A549 (cell line): ENCODE measurements at regions not wholly inside any gene's neighbourhood (a gene's known extent, or its start where the extent isn't known, plus 50 kb on each side); places are given as distances from the start of the nearest gene placed in this dataset.

ENCODE experiments used
- ATAC-seq, 2 experiments: fragments of 200-7000 bp in 1 of 2; fragments of >200 bp in 1 of 2; cut with Nextera tagmentation in 1 of 2; cut with Tn5 transposase in 1 of 2; 3 replicates each; pipeline versions ENCODE4 v1.8.0 to v1.9.1; 2018 to 2020; ENCODE audit warnings: mild to moderate bottlenecking in 1 of 2, moderate library complexity in 1 of 2
- CTCF ChIA-PET: fragments of 300-600 bp; sonication (Branson Sonifier 250); formaldehyde crosslinking; extraction: SDS; loops from one replicate; lab custom pipeline; 2021; ENCODE audit warnings: antibody characterized with exemption, inconsistent platforms; lab: Yijun Ruan, JAX
- POLR2A ChIA-PET: fragments of 350-600 bp; formaldehyde crosslinking; extraction: SDS; loops from one replicate; lab custom pipeline; 2021; ENCODE audit warnings: antibody characterized with exemption, inconsistent platforms; lab: Yijun Ruan, JAX
- DNase-seq, 2 experiments: peaks; one replicate each; pipeline versions ENCODE4 v3.0.0 to v3.0.0-alpha.2; 2011 to 2016; ENCODE audit warnings: low read depth in 1 of 2, low spot score in 1 of 2
- FAIRE-seq: peaks from 2 replicates; lab custom pipeline; 2011; peaks lifted over from hg19 to GRCh38; lab: Jason Lieb, UNC
- H3K27ac ChIP-seq, 2 experiments: fragments of >200 bp; sonication (Bioruptor Twin); formaldehyde crosslinking; 3 replicates each; pipeline ENCODE4 v1.5.1; 2016 to 2017
- H3K4me1 ChIP-seq: fragments of >200 bp; sonication (Bioruptor Twin); formaldehyde crosslinking; 3 replicates; pipeline ENCODE4 v1.6.1; 2016
- H3K4me2 ChIP-seq: fragments of >200 bp; sonication (Bioruptor Twin); formaldehyde crosslinking; 3 replicates; pipeline ENCODE4 v1.6.1; 2016
- H3K4me3 ChIP-seq: fragments of >200 bp; sonication (Bioruptor Twin); formaldehyde crosslinking; 3 replicates; pipeline ENCODE4 v1.5.1; 2016
- H3K9me3 ChIP-seq: fragments of >200 bp; sonication (Bioruptor Twin); formaldehyde crosslinking; 3 replicates; pipeline ENCODE4 v1.6.1; 2016
- ATOH8 ChIP-seq: fragments of 250-450 bp; sonication (Bioruptor Pico); IDR thresholded peaks from 2 replicates; pipeline ENCODE4 v1.5.0; 2020; ENCODE audit warnings: low read depth, mild to moderate bottlenecking, moderate library complexity
- BHLHE40 ChIP-seq: IDR thresholded peaks from 2 replicates; pipeline ENCODE4 v1.6.1; 2012; ENCODE audit warnings: low read depth, low read length, inconsistent platforms
- CHD2 ChIP-seq: fragments of 150-350 bp; IDR thresholded peaks from 2 replicates; pipeline ENCODE4 v1.6.1; 2014; ENCODE audit warnings: low read length; ENCODE audit not compliant: partially characterized antibody
- CHD4 ChIP-seq: fragments of 200-600 bp; sonication (generic); IDR thresholded peaks from 2 replicates; pipeline ENCODE4 v1.6.1; 2016; ENCODE audit warnings: antibody characterized with exemption, mild to moderate bottlenecking, borderline replicate concordance
- EHF ChIP-seq: fragments of 250-450 bp; sonication (Bioruptor Pico); IDR thresholded peaks from 2 replicates; pipeline ENCODE4 v1.5.0; 2020; ENCODE audit warnings: mild to moderate bottlenecking
- ESRRA ChIP-seq: fragments of 150-350 bp; IDR thresholded peaks from 2 replicates; pipeline ENCODE4 v1.6.1; 2014; ENCODE audit warnings: mild to moderate bottlenecking, low read length, borderline replicate concordance
- FOSB ChIP-seq: fragments of 250-450 bp; sonication (Bioruptor Pico); IDR thresholded peaks from 2 replicates; pipeline ENCODE4 v1.5.0; 2020; ENCODE audit warnings: mild to moderate bottlenecking, moderate library complexity
- FOXS1 ChIP-seq: fragments of 250-450 bp; sonication (Bioruptor Pico); IDR thresholded peaks from 2 replicates; pipeline ENCODE4 v1.5.0; 2020; ENCODE audit warnings: mild to moderate bottlenecking, moderate library complexity
- GATA3 ChIP-seq: IDR thresholded peaks from 2 replicates; pipeline ENCODE4 v1.6.1; 2012; ENCODE audit warnings: borderline replicate concordance
- HDAC2 ChIP-seq: fragments of 200-600 bp; sonication (generic); IDR thresholded peaks from 2 replicates; pipeline ENCODE4 v1.6.1; 2016
- HEYL ChIP-seq: fragments of 250-450 bp; sonication (Bioruptor Pico); IDR thresholded peaks from 2 replicates; pipeline ENCODE4 v1.8.0; 2021; ENCODE audit warnings: mild to moderate bottlenecking, moderate library complexity
- HOXB13 ChIP-seq: fragments of 250-450 bp; sonication (Bioruptor Pico); IDR thresholded peaks from 2 replicates; pipeline ENCODE4 v1.5.0; 2020; ENCODE audit warnings: low read depth, mild to moderate bottlenecking, moderate library complexity
- HOXB5 ChIP-seq: fragments of 250-450 bp; sonication (Bioruptor Pico); IDR thresholded peaks from 2 replicates; pipeline ENCODE4 v1.5.0; 2020; ENCODE audit warnings: mild to moderate bottlenecking, moderate library complexity
- KDM5A ChIP-seq: fragments of 200-600 bp; sonication (generic); IDR thresholded peaks from 2 replicates; pipeline ENCODE4 v1.6.1; 2016; ENCODE audit warnings: antibody characterized with exemption, mild to moderate bottlenecking
- MAFK ChIP-seq: fragments of 450-650 bp; IDR thresholded peaks from 2 replicates; pipeline ENCODE4 v1.6.1; 2014; ENCODE audit not compliant: partially characterized antibody
- NPAS2 ChIP-seq: fragments of 250-450 bp; sonication (Bioruptor Pico); IDR thresholded peaks from 2 replicates; pipeline ENCODE4 v1.8.0; 2022; ENCODE audit warnings: mild to moderate bottlenecking, moderate library complexity, borderline replicate concordance
- NR3C1 ChIP-seq: fragments of >200 bp; sonication (Bioruptor Twin); formaldehyde crosslinking; IDR thresholded peaks from 3 replicates; pipeline ENCODE4 v1.6.1; 2017
- RAD21 ChIP-seq, 2 experiments: fragments of >200 bp in 1 of 2; sonication (Bioruptor Twin) in 1 of 2; formaldehyde crosslinking in 1 of 2; IDR thresholded peaks in 1 of 2; conservative IDR thresholded peaks in 1 of 2; 2 replicates in 1 of 2; 3 replicates in 1 of 2; pipeline ENCODE4 v1.6.1; 2012 to 2018; ENCODE audit warnings: inconsistent platforms in 1 of 2
- RFX5 ChIP-seq: fragments of 450-650 bp; IDR thresholded peaks from 2 replicates; pipeline ENCODE4 v1.7.1; 2014; ENCODE audit warnings: antibody characterized with exemption, mild to moderate bottlenecking, moderate library complexity
- SMC3 ChIP-seq: fragments of >200 bp; sonication (Bioruptor Twin); formaldehyde crosslinking; IDR thresholded peaks from 3 replicates; pipeline ENCODE4 v1.6.1; 2018; ENCODE audit warnings: inconsistent platforms
- SREBF2 ChIP-seq: fragments of 450-650 bp; IDR thresholded peaks from 2 replicates; pipeline ENCODE4 v1.6.1; 2014; ENCODE audit warnings: mild to moderate bottlenecking, moderate library complexity
- ZC3H11A ChIP-seq: fragments of 450-650 bp; IDR thresholded peaks from 2 replicates; pipeline ENCODE4 v1.6.1; 2014; ENCODE audit warnings: antibody characterized with exemption, mild to moderate bottlenecking
- ZFP36 ChIP-seq: fragments of 450-650 bp; IDR thresholded peaks from 2 replicates; pipeline ENCODE4 v1.6.1; 2014; ENCODE audit warnings: borderline replicate concordance; ENCODE audit not compliant: partially characterized antibody
- WGBS: methylation state at CpG from one replicate; pipeline ENCODE4 v1.1.6; 2017; ENCODE audit errors: missing lambda C conversion rate; 5-methylcytosine and 5-hydroxymethylcytosine counted together
- TF ChIP-seq, protein P1 (sequence below): fragments of 450-650 bp; IDR thresholded peaks from 2 replicates; pipeline ENCODE4 v1.6.1; 2014; ENCODE audit warnings: antibody characterized with exemption
- TF ChIP-seq, protein P2 (sequence below): fragments of 250-450 bp; sonication (Bioruptor Pico); IDR thresholded peaks from 2 replicates; pipeline ENCODE4 v1.5.0; 2021; ENCODE audit warnings: mild to moderate bottlenecking, moderate library complexity, borderline replicate concordance
- TF ChIP-seq, protein P3 (sequence below): fragments of >200 bp; sonication (Bioruptor Twin); formaldehyde crosslinking; IDR thresholded peaks from 3 replicates; pipeline ENCODE4 v1.5.1; 2016
- TF ChIP-seq, protein P4 (sequence below): IDR thresholded peaks from 2 replicates; pipeline ENCODE4 v1.6.1; 2012; ENCODE audit warnings: low read depth, borderline replicate concordance

- ChIA-PET POLR2A (no interaction called here), CTCF (no interaction called here)
- TF ChIP-seq ZFP36: no peak
- TF ChIP-seq HOXB13 (CRISPR knock-in tag): no peak
- no peak for TF ChIP-seq GATA3
- TF ChIP-seq NR3C1: no peak
- TF ChIP-seq HOXB5 (CRISPR knock-in tag): no peak
- no peak for TF ChIP-seq FOSB (CRISPR knock-in tag)
- TF ChIP-seq, protein P1, sequence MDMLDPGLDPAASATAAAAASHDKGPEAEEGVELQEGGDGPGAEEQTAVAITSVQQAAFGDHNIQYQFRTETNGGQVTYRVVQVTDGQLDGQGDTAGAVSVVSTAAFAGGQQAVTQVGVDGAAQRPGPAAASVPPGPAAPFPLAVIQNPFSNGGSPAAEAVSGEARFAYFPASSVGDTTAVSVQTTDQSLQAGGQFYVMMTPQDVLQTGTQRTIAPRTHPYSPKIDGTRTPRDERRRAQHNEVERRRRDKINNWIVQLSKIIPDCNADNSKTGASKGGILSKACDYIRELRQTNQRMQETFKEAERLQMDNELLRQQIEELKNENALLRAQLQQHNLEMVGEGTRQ: no peak
- TF ChIP-seq ATOH8 (CRISPR knock-in tag): no peak
- no peak for TF ChIP-seq SREBF2
- TF ChIP-seq KDM5A: no peak
- Histone ChIP-seq H3K4me3 (no peak overlapping the region), H3K9me3 (no peaks in the 10 kb centered on the region), H3K4me1 (no peaks in the 10 kb centered on the region), H3K27ac (no peak overlapping the region), H3K4me2 (no peak overlapping the region)
- FAIRE-seq (no peak), ATAC-seq (no peak), DNase-seq (no peak)
- WGBS: 41% methylated on average over 3 of the region's 3 CpGs
Observed at GRCh38 chr13:58919551-58919950, 1244.2 kb downstream of the DIAPH3 start.

DNA sequence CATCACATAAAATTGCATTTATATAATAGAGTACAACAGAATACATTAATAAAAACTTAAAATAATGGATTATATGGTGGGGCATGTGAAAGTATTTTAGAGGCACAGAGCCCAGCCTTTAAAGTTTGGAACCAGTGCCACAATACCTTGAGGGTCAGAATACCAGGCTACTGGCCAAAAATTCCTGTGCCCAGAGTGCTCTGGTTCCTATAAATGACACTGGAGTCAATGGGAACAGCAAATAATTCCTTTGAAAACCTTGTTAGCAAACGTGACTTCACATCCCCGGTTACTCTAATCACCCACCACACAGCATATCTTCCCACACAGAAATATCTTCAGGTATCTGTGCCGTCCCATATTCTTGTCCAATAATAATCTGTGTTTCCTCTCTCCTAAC lies 1242.6 kb downstream of the DIAPH3 start:
- ChIA-PET POLR2A (no interaction called here), CTCF (no interaction called here)
- H3K9me3 ChIP-seq: no peaks in the 10 kb centered on the region
- TF ChIP-seq CHD2 (no peak), CHD4 (no peak), ZC3H11A (no peak), FOSB (CRISPR knock-in tag) (no peak), ZFP36 (no peak), HDAC2 (no peak), SMC3 (no peak), FOXS1 (CRISPR knock-in tag) (no peak), MAFK (no peak), ESRRA (no peak)
- TF ChIP-seq, protein P2, sequence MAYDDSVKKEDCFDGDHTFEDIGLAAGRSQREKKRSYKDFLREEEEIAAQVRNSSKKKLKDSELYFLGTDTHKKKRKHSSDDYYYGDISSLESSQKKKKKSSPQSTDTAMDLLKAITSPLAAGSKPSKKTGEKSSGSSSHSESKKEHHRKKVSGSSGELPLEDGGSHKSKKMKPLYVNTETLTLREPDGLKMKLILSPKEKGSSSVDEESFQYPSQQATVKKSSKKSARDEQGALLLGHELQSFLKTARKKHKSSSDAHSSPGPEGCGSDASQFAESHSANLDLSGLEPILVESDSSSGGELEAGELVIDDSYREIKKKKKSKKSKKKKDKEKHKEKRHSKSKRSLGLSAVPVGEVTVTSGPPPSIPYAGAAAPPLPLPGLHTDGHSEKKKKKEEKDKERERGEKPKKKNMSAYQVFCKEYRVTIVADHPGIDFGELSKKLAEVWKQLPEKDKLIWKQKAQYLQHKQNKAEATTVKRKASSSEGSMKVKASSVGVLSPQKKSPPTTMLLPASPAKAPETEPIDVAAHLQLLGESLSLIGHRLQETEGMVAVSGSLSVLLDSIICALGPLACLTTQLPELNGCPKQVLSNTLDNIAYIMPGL (CRISPR knock-in tag): no peak
- no peak for DNase-seq
- no peak overlapping the region for H3K4me2 ChIP-seq
- whole genome bisulfite sequencing: 8% methylated on average over 3 of the region's 3 CpGs
- H3K27ac ChIP-seq: no peak overlapping the region
- no peak for ATAC-seq
- FAIRE-seq: no peak
- H3K4me3 ChIP-seq: no peak overlapping the region
- no peaks in the 10 kb centered on the region for H3K4me1 ChIP-seq

DNA sequence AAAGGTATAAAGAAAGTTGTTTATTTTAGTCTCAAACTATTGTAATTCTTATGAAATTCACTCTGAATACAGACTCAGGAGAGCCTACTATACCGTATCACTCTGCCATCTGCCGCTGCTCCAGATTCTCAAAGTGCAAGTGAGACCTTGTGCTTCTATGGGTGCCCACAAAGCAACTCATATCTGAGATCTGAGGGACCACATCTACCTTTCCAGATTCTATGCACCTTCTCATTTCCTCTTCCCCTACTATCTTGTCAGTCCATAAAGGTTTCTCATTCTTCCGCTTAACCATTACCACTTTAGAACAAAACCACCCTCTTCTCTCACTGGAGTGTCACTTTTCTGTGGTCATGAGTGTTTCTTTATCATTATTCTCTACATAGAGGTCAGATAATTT lies 1236.9 kb downstream of the DIAPH3 start:
- Histone ChIP-seq H3K9me3 (no peaks in the 10 kb centered on the region), H3K4me3 (no peak overlapping the region), H3K4me2 (no peak overlapping the region), H3K27ac (no peak overlapping the region), H3K4me1 (no peaks in the 10 kb centered on the region)
- DNase-seq (no peak), ATAC-seq (no peak), FAIRE-seq (no peak)
- CTCF ChIA-PET: no interaction called here
- 9% methylated on average over 3 of the region's 3 CpGs for WGBS
- POLR2A ChIA-PET: no interaction called here
- TF ChIP-seq CHD4: no peak
- TF ChIP-seq, protein P3, sequence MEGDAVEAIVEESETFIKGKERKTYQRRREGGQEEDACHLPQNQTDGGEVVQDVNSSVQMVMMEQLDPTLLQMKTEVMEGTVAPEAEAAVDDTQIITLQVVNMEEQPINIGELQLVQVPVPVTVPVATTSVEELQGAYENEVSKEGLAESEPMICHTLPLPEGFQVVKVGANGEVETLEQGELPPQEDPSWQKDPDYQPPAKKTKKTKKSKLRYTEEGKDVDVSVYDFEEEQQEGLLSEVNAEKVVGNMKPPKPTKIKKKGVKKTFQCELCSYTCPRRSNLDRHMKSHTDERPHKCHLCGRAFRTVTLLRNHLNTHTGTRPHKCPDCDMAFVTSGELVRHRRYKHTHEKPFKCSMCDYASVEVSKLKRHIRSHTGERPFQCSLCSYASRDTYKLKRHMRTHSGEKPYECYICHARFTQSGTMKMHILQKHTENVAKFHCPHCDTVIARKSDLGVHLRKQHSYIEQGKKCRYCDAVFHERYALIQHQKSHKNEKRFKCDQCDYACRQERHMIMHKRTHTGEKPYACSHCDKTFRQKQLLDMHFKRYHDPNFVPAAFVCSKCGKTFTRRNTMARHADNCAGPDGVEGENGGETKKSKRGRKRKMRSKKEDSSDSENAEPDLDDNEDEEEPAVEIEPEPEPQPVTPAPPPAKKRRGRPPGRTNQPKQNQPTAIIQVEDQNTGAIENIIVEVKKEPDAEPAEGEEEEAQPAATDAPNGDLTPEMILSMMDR: no peak
- no peak for TF ChIP-seq RAD21 (conservative IDR thresholded peaks at IDR 0.05 in 1 of 2, IDR thresholded peaks at IDR 0.05 in 1 of 2)
- TF ChIP-seq, protein P4, sequence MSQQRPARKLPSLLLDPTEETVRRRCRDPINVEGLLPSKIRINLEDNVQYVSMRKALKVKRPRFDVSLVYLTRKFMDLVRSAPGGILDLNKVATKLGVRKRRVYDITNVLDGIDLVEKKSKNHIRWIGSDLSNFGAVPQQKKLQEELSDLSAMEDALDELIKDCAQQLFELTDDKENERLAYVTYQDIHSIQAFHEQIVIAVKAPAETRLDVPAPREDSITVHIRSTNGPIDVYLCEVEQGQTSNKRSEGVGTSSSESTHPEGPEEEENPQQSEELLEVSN: no peak
- no peak for TF ChIP-seq EHF (CRISPR knock-in tag)
- no peak for TF ChIP-seq NPAS2
- no peak for TF ChIP-seq HOXB5 (CRISPR knock-in tag)
- TF ChIP-seq, protein P2 (CRISPR knock-in tag): no peak
- no peak for TF ChIP-seq RFX5
- no peak for TF ChIP-seq BHLHE40
- no peak for TF ChIP-seq HEYL
- no peak for TF ChIP-seq SMC3
